NCI-H524 (cell line): ENCODE measurements at regions not wholly inside any gene's neighbourhood (a gene's known extent, or its start where the extent isn't known, plus 50 kb on each side); places are given as distances from the start of the nearest gene placed in this dataset.

Experiments used
- DNase-seq, 2 experiments: peaks; one replicate each; lab custom pipeline; 2025; lab: John Stamatoyannopoulos, UW

DNA sequence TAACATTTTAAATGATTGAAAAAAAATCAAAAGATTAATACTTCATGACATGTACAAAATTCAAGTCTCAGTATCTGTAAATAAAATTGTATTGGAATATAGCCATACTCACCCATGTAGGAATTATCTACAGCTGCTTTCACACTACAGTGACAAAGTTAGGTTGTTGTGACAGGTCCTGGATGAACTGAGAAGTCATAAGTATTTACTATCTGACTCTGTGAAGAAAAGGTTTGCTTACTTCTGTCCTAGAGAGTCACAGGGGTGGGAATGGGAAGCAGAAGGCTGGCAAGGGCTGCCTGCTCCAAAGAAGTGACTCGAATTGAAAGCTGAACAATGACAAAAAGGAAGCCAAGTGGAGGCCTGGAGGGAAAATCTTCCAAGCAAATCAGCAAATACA lies 155.2 kb downstream of the SLC30A10 start:
- no peak for DNase-seq

DNA sequence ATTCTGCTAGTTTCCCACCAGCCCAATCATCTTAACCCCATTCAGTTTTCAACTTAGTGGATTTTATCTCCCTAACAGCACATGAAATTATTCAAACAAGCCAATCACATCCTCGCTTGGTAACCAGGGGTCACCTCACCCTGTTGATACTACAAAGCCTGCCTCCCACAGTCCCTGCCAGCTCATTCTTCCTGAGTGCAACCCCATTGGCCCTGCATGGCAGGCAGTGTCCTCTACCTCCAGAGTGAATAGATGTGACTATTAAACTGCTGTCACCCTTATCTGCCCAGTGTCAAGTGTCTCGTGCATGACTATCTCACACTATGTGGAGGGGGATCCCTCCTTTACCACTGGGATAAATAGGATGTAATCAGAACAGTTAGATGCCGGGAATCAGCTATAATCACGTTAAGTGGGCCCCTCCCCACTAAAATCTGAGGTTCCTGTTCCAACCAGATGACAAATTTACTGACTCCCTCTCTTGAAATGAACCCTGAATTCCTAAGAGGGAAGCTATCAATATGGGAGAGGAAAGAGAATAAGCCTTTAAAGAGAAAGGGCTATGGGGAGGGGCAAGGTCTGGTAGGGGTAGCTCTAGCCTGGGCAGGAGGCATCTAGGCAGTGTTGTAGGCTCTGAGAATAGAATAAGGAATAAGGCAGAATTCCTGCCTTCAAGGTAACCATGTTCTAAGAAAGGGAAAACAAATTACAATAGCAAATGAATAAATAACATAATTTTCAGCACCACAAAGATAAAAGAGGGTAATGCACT lies 155.9 kb downstream of the SLC30A10 start:
- no peak for DNase-seq

DNA sequence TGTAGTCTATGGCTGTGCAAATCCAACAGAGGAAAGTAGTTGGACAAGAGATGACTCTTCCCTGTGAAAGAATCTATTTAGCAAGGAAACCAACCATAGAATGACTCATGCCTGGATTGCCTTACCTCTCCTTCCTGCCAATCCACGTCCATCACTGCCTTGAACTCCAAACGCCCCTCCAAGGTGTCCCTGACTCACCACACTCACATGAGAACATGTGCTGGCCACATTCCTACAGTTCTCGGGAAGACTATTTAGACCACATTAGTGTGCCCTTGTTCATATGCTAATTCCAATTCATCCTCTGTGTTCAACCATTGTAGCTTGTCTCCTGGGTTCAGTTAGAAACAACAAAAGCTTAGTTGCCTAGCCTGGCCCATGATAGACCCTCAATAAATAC lies 157.3 kb downstream of the SLC30A10 start:
- no peak for DNase-seq

DNA sequence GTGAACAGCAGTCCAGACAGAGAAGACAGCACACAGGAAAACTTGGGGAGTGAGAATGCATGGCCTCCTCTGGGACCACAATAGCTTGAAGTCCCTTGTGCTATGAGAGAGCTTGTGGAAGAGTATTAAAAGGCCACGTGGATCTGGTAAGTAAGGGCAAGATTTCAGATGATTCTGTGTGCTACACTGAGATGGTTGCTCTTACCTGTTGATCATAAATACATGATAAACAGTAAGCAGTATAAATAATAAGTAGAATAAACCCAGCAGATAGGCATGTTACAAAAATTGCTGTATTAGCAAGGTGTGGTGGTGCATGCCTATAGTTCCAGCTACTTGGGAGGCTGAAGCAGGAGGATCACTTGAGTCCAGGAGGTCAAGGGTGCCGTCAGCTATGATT lies 150.4 kb upstream of the ZC3H11B start:
- no peak for DNase-seq

DNA sequence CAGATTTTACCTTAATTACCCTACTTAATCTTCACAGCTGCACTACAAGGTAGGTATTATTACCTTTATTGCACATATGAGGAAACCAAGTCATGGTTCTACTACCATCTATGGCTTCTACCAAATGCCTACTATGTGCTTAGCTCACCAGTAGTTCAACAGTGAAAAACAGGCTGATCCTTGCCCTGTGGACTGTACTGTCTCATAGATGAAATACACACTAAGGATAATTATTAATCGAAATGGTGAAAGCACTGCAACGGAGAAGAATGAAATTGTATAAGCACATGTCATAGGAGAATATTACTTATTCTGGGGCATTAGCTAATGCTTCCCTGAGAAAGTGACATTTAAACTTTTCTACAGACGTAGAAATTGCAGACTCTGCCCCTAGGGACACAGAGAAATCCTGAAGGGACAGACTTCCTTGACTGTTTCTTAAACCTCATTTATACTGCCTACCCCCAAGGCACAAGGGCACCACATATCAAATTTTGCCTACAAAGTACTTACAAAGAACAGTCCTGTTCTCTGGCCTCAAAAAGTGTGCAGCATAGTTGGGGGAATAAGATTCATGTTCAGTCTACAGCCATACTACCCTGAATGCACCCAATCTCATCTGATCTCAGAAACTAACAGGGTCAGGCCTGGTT lies 148.4 kb upstream of the ZC3H11B start:
- no peak for DNase-seq

DNA sequence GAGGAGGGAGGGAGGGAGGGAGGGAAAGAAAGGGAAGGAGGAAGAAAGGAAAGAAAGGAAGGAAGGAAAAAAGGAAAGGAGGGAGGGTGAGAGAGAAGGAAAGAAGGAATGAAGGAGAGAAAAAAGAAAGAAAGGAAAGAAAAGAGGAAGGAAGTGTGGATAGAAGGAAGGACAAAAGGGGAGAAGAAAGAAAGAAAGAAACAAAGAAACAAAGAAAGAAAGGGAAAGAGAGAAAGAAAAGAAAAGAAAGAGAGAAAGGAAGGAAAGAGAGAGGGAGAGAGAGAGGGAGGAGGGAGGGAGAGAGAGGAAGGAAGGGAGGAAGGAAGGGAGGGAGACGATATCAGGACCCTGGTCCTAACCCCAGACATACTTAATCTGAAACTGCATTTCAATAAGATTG lies 146.2 kb upstream of the ZC3H11B start:
- DNase-seq: no peak

DNA sequence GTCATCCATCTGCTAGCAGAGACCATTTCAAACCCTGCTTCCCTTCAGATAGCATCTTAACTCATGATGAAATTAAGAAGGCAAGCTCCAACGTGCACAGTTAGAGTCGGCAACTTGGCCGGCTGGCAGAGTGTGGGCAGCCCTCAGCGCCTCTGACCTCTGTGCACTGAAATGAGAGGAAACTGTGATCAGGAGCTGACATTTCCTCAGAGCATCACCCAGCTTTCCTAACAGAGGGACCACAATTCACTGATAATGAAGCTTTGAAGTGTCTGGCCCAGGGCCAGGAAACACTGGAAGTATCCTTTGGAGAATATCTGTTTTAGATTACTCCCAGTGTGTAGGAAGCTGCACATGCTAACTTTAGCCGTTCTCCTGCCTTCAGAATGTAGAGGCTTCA lies 145.0 kb upstream of the ZC3H11B start:
- peak in 1 of 2 experiments; percentile 28 for DNase-seq

DNA sequence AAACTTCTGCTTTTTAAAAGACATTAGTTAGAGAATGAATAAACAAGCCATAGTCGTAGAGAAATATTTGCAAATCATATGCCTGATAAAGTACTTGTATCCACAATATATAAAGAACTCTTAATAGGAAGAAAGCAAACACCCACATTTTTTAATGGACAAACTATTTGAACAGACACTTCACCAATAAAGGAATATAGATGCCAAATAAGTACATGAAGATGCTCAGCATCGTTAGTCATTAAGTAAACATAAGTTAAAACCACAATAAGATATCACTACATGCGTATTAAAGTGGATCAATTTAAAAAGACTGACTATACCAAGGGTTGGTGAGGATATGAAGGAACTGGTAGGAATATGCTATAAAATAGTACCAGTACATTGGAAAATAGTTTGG lies 142.3 kb upstream of the ZC3H11B start:
- no peak for DNase-seq

DNA sequence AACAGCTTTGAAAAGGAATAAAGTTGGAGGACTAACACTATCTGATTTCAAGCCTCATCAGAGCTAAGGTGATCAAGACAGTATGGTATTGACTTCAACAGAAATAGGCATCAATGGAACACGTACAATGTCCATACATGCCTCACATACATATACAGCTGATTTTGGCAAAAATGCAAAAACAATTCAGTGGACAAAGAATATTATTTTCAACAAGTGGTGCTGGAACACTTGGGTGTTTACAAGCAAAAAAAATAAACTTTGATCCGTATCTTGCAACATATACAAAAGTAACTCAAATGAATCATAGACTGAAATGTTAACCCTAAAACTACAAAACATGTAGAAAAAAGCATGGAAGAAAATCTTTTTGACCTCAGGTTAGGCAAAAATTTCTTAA lies 141.9 kb upstream of the ZC3H11B start:
- DNase-seq: no peak

DNA sequence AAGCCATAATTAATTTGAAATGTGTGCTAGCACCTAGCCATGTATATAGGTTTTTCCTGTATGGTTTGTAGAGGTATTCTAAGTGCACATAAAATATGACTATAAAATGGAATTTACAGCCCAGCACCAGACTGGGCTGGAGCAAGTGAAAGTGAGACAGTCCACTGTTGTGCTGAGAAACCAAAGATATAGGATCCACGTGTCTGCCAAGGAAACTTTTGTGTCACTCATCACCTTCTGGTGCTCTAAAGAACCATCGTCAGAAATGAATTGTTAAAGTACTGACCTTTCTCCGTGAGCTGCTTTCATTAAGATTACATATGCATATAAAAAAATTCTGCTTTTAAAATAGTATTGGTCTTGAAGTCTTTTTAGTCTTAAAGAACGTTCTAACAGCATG lies 141.0 kb upstream of the ZC3H11B start:
- no peak for DNase-seq

DNA sequence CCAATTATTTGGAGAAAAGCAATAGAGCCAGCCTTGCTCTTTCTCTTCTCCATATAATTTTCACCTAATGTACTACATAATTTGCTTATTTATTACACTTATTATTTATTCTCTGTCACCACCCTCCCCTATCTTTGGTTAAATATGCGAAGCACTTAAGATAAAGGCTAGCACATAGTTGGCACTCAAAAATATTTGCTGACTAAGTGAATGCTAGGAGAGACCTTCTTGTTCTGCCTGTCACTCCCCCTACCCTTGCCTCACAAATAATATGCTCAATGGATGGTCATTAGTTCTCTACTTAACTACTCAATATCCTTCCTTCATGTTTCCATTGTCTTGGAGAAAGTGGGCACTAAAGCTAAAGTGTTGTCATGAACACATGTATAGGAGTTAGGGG lies 139.7 kb upstream of the ZC3H11B start:
- no peak for DNase-seq

DNA sequence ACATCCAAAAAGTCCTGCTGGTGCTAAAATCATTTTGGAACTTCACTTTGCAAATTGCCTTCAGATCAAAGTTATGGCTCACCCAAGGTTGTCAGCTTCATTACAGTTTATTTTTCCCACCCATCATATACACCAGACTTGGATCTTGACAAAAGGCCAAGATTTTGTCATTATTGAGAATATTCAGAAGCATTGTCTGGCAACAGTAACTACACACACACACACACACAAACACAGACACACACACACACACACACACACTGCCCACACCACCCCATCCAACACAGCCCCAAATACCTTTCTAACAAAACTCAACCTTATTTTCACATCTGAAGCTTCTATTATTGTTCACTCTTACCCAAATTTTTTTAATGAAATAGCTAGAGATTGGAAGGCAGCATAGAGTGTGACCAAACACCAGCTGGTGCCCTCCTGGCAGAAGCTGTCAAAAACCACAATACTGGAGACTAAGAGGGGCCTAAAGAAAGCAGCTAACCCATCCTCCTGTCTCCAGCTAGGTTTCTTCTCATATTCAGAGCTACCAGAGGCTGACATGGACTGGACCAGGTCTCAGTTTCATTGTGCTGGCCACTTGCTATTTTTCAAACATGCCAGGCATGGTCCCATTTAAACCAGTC lies 139.1 kb upstream of the ZC3H11B start:
- no peak for DNase-seq

DNA sequence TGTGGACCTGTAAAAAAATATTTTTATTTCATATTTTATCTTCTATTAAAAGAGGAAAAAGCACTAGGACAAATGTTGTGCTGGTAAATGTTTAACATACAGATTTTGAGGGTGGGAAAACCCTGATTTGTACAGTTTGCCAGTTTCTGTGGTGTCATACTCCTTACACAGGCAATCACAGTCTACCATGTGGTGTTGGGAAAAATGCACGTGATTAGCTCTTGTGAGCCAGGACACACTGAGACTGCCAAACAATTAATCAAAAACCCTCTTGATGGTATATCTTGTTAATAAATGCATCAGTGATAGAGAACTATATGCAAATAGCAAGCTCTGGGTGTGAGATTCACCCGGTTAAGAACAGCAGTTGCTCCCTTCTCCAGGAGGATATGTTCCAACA lies 136.5 kb upstream of the ZC3H11B start:
- no peak for DNase-seq

DNA sequence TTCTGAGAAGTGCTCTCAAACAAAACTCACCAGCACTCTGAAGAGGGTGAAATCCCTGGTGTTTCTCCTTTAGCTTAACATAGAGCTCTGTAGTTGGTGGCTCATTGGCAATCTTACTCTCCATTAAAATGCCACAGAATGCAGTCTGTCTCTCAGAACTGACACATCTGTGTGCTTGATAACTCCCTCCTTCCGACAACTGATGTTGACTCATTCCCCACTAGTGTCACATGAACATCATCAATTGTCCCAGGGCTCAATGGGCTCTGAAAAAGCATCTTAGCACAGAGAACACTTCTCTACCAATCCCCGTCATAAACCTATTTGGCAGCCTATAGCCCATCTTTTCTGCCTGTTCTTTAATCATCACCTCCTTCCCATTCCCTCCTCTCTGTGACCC lies 133.2 kb upstream of the ZC3H11B start:
- DNase-seq: no peak

DNA sequence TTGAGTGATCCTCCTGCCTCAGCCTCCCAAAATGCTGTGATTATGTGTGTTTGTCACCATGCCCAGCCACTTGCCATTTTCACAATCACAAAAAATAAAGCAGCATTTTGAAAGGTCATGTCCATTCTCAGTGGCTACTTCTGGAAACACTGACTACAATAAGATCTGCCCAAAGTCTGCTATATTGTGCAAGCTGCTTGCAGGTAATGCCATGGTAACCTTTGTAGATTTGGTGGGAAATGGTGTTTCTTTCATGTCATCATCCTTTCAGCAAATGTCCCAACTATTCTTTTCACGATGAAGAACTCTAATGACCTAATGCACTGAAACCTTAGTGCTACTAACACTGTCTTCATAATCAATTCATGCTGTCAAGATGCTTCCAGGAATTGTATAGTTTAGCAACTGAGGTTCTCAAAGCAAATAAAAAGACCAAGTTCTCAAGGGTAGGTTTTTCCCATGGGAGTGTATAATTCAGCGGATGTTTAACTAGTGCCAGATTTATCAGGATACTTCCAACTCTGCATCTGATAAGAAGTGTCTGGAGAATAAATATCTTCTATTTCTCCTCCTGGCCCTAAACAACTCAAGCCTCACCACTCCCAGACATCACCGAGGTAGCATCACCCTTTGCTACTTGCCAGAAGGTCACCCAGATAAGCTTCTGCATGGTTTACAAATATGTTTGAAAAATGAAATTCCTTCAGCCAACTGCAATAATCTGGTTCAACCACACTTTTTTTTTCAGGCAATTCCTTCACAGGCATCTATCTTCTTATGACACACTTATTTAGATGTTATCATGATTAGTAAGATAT lies 132.0 kb upstream of the ZC3H11B start:
- no peak for DNase-seq

DNA sequence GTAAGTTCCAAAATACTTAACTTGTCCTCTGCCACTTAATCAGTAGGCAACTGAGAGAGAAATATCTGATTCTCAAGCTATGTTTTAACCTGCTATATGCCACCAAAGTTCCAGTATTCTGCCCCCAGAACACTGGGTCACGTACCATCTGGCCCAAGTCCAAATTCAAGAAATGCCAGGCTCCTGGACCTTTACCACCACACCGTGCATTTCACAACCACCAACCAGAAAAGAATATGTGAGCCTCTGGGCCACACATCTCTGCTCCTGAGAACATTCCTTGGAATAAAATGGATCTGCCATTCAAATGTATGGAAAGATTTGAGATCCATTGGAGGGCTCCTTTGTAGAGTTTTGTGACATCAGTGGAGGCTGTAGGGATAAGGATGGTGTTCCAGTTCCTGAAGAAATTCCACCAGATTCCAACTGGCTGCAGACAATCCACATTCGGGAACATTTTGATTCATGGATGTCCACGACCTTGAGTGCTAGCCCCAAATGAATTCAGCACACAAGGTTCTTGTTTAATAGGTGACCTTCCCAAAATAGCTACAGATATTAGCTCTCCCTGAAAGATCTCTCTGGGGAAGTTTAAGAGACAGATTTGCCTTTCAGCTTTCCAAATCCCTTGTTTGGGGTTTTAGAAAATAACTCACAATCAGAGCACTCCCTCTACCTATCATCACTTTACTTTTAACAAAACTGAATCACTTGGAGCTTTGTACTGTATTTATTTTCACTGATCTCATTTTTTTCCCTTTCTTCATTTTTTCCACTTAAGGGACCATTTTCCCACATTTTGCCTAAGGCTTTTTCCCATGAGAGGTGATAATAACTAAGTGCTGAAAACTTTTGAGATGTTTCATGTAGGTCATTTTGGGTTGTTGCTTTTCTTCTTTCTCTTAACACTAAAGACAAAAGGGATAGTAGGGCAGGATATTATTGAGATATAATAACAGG lies 128.4 kb upstream of the ZC3H11B start:
- DNase-seq: no peak

DNA sequence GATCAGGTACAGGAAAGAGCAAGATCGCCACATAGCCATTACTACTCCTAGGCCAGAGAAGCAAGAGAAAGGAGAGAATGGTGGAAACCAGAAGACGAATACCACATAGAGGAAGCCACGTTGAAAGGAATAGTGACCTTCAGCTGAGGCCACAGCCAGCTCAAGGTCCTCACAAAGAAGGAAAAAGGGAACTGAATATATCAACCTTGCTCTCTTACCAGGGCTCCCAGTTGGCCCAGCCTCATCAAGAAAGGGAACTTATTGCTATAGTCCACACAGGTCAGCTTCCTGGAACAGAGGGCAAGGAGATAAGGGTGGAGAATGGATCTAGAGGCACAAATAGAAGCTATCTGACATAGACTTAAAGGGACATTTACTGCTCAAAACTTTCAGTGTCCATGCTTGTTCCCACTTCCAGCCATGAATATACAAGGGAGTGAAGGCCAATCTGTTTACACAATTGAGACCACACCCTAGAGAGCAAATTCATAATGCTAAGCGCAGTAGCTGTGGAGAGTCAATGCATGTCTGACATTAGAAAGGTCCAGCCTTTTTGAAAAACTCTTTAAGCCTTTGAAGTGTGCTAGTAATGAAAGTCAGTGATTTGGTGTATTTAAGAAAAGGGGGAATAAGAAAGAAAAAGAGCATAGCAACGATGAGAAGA lies 120.7 kb upstream of the ZC3H11B start:
- DNase-seq: no peak

DNA sequence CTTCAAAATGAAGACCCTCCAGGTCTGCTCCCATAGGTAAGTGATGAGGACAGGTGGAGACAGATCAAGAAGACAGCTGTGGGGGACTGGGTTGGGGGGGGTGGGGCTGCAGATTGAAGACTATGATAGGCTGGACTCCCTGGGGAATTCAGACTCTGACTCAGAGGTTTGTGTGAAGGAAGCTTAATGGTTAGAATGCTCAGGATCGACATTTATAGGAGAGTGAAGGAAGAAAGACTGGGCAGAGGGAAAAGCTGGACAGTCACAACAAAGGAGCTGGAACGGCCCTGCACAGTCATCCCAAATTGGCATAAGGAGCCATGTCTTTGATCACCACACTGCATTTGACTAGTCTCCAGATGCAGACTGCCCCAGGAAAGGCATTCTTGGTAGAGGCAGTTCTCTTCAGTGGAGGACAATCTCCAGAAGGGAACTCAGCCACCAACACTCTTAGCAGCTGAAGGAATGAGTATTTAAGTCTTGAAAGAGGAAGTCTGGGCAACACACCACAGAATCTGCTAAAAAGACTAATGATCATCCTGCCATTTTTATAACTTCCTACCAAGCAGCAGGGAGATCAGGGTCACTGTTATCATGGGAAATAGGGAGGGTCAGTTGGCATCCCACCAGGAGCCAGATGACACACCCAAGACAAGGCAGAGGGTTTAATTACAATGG lies 120.0 kb upstream of the ZC3H11B start:
- no peak for DNase-seq

DNA sequence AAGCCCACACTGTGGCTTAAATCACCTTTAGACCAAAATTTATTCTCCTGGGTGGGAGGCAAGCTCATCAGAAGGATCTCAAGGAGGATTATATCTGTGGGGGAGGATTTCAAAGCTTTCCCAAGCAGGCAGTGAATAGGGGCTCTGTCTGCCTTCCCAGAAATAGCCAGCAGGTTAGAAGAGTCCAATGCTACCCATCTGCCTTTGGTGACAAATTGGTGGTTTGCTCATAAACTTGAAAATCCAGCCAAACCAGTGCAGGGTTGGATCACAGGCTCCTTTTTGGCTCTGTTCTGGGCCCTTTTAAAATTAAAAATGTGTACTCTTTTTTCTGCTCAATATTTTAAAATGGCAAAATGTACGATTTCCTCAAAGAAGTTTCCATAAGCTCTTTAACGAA lies 118.9 kb upstream of the ZC3H11B start:
- DNase-seq: no peak
